Activated T-cell treated with anti-CD3 and anti-CD28 coated beads, Interleukin-2, amount 50 U/mL, for 1 hour (primary cell): ENCODE measurements at regions not wholly inside any gene's neighbourhood (a gene's known extent, or its start where the extent isn't known, plus 50 kb on each side); places are given as distances from the start of the nearest gene placed in this dataset.
"Not testable (repeated sequence)": the region's sequence is repeated elsewhere in the genome, so short reads cannot be mapped to it uniquely, and the experiment has no call there.

Experiments used
- DNase-seq: peaks from one replicate; pipeline ENCODE4 v3.0.0-alpha.2; 2020

DNA sequence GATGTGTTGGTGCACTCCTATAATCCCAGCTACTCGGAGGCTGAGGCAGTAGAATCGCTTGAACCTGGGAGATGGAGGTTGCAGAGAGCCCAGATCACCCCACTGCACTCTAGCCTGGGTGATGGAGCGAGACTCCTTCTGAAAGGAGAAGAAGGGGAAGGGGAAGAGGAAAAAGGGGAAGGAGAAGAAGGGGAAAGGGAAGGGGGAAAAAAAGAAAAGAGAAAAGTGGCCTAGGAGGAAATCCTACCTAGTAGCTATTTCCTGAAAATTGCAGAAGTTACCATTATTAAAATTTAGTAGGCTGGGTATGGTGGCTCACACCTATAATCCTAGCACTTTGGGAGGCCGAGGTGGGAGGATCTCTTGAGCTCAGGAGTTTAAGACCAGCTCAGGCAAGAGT is 67.4 kb downstream of the ARRDC3 start:
- DNase-seq, result no peak

- DNase-seq, result peak; percentile 64
Measured at GRCh38 chr5:91313757-91314673, 69.1 kb downstream of the ARRDC3 start.

DNA sequence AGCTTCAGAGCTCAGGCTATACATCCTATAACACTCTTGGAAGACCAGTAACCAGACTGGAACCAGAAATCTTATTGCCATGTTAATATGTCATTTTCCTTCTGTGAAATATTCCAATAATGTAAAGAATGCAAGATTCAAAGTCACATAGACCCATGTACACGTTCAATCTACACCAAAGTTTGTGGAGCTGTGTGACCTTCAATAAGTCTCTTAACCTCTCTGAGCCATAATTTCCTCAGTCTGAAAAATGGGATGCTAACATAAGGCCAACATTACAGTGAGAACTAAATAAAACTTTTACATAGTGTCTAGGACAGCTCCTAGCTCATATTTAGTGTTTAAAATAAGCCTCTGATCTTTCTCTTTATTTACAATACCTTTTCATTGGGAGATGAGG is 70.4 kb downstream of the ARRDC3 start:
- DNase-seq, result no peak

GRCh38 chr5:91311697-91312501 is 71.2 kb downstream of the ARRDC3 start:
- DNase-seq, result peak; percentile 59

- no peak for DNase-seq
Measured at GRCh38 chr5:91311168-91311696, 71.9 kb downstream of the ARRDC3 start.

- DNase-seq, result not testable (repeated sequence)
Measured at GRCh38 chr5:91308157-91308556, 75.0 kb downstream of the ARRDC3 start.

GRCh38 chr5:91307048-91307447 is 76.1 kb downstream of the ARRDC3 start:
- no peak for DNase-seq

DNA sequence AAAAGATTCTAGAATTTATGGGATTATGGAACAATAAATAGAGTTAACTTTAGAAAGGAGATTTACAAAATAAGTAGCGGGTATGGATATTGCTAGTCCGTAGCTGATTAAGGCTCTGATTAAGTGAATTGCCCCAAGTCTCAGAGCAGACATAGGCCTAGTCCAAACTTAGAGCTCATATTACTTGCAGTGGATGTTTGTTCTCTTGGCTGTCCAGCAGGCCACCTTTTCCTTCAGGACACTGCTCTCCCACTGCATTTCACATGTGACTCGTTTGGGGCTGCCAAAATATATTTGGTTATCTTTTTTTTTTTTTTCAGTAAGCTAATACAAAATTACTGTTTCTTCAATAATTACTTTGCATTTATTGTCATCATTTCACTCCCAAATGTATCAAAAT is 76.6 kb downstream of the ARRDC3 start:
- no peak for DNase-seq

DNA sequence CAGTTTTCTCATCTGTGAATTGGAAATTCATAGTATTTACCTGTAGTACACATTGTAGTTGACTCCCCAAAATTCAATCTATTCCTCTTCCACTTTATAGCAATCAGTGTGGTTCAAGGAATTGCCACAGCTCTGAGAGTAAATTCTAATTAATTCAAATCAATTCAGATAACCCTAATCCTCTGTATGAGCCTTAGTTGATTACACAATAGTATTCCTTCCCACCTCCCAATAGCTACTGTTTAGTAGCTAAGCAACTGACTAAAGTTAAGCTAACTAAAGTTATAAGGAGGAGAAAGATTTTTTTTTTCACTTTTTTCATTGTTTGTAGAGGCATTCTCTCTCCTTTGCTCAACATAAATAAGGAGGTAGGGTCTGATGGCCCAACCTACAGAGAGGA is 77.5 kb downstream of the ARRDC3 start:
- DNase-seq, result no peak

DNA sequence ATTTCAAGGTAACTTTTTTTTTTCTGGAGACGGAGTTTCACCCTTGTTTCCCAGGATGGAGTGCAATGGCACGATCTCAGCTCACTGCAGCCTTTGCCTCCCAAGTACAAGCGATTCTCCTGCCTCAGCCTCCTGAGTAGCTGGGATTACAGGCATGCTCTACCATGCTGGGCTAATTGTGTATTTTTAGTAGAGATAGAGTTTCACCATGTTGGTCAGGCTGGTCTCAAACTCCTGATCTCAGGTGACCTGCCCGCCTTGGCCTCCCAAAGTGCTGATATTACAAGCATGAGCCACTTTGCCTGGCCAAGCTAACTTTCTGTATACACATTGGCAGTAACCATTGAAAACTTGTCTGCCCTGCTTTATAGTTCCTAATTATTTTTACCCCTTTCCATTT is 79.1 kb downstream of the ARRDC3 start:
- not testable (repeated sequence) for DNase-seq

GRCh38 chr5:91302958-91303357 is 80.2 kb downstream of the ARRDC3 start:
- no peak for DNase-seq

DNA sequence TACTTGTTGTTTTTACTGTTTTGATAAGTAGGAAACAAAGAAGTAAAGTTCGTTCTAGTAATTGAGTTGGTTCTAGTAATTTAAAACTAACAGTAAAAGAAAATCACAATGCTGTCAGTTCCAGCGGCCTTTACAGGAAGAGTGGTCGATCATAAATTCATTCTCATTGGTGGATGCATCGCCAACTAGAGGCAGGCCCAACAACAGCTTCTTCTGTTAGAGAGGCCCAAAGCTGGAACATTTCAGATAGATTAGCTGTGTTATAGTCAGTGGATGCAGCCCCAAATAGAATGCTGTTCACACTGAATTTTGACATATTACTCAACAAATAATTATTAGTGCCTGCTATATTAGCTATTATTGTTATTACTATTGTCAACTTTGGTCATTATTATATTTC is 80.8 kb downstream of the ARRDC3 start:
- no peak for DNase-seq

DNA sequence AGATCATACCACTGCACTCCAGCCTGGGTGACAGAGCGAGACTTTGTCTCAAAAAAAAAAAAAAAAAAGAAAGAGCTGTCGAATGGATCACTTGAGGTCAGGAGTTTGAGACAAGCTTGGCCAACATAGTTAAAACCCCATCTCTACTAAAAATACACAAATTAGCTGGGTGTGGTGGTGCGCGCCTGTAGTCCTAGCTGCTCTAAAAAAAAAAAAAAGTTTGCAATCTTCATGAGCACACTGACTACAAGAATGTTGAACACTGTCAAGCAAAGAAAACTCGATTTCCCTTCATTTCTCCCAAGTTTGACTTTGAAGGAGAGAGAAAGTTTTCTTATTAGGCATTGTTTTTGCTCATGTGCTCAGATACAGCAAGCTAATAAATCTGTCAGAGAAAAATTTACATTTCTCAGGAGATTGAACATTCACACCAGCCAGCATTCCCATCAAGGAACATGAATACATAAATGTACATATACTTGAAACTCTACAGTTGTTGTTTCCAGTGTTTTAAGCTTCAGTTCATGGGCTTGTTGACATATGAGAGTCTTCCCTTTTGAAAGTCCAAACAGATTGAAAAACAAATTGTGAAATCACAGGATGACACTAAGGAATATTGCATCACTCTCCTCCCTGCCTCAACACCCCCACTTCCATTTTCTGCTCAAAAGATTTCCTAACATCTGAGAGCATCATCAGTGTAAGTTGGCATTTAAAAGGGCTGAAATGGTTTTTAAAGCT is 81.8 kb downstream of the ARRDC3 start:
- no peak for DNase-seq

GRCh38 chr5:91297994-91298393 is 85.1 kb downstream of the ARRDC3 start:
- DNase-seq, result no peak

- no peak for DNase-seq
Measured at GRCh38 chr5:91296674-91297143, 86.4 kb downstream of the ARRDC3 start.

- DNase-seq, result not testable (repeated sequence)
Measured at GRCh38 chr5:91296102-91296501, 87.0 kb downstream of the ARRDC3 start.

DNA sequence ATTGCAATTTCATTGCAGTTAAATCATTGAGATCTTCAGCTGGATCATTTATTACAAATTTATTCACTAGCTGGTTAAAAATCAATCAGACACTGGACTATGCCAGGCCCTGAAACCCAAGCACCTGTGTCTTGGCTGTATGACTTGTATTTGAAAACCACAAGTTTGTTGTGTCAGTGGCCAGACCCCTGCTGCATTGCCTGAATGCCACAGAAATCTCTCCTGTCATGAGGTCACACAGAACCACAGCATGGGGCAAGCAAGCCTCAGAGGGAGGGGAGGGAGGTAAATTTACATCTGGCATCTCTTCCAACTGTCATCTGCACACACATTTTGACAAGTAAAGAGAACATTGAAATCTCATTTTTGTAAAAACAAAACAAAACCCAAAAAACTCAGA is 90.0 kb downstream of the ARRDC3 start:
- no peak for DNase-seq

DNA sequence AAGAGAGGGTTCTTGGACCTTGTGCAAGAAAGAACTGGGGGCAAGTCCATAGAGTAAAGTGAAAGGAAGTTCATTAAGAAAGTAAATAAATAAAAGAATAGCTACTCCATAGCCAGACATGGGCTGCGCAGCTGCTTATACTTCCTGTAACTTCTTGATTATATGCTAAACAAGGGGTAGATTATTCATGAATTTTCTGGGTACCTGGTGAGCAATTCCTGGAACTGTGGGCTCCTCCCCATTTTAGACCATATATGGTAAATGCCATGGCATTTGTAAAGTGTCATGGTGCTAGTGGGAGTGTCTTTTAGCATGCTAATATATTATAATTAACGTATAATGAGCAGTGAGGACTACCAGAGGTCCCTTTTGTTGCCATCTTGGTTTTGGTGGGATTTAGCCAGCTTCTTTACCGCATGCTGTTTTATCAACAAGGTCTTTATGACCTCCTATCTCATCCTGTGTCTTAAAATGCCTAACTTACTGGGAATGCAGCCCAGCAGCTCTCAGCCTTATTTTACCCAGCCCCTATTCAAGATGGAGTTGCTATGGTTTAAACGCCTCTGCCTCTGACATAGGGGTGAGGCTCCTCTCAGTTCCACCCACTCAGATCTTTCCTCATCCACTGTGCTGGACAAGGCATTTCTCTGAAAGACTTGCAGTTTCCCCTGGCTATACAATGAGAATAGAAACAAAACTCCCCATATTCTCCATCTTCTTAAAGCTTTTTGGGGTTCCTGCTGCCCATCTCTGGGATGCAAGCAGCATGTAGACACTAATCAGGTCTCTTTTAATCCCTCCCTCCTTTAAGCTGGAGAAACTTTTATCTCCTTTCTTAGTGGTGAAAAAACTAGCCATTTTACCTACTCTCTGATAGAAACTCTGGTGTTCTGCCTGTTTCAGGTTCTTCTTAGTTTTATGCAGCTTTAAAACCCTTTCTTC is 91.2 kb downstream of the ARRDC3 start:
- DNase-seq, result no peak

DNA sequence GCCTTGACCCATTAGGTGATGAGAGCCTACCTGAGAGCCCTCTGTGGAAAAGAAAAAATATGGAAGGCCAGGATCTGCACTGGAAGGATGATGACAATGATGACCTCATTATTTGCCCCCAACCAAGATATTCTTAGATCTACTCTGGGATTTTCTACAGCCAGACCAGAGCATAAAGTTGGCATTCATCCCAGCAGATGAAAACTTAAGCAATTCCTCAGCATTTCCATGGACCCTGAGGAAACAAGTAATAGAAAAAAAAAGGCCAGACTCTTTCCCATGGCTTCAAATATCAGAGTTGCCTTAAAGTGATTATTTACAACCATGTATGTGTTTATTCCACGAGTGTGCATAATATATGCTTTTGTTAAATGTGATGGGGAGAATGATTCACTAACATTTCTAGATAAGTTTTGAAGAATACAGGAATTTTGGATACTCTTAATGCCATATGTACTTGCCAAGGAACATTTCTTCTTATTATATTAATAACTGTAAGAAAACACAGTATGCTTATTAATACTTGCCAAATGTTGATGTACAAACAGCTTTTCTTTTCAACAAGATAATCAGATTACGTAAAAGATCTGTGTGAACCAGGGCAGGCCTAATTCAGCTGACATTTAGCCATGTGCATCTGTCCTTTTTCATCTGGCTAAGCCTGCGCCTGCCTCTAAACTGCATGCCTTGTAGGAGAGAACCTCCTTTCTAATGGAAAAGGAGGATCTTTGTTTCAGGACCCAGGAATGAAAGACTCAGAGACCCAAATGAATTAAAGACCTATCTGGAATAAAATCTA is 94.8 kb downstream of the ARRDC3 start:
- no peak for DNase-seq

GRCh38 chr5:91285062-91285461 is 98.1 kb downstream of the ARRDC3 start:
- not testable (repeated sequence) for DNase-seq

DNA sequence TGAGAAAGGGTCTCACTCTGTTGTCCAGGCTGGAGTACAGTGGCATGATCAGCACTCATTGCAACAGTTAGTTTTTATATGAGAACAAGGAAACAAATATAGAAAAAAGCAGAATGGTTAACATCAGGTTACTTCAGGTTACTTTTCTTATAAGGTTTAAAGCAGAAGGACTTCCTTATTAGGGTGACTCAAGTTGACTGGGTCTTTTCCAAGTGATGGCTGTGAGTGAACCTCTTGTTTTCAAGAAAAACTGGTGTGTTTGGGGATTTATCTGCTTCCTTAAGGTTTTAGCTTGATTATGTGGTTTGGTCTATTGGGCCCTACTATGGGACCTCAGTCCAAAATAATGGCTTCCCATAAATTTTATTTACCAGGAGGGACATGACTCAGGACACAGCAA is 99.2 kb downstream of the ARRDC3 start:
- no peak for DNase-seq
